GF-D8 (cell line): ENCODE measurements at regions not wholly inside any gene's neighbourhood (a gene's known extent, or its start where the extent isn't known, plus 50 kb on each side); places are given as distances from the start of the nearest gene placed in this dataset.

Experiments
- DNase-seq: peaks from one replicate; lab custom pipeline; 2025; lab: John Stamatoyannopoulos, UW

DNA sequence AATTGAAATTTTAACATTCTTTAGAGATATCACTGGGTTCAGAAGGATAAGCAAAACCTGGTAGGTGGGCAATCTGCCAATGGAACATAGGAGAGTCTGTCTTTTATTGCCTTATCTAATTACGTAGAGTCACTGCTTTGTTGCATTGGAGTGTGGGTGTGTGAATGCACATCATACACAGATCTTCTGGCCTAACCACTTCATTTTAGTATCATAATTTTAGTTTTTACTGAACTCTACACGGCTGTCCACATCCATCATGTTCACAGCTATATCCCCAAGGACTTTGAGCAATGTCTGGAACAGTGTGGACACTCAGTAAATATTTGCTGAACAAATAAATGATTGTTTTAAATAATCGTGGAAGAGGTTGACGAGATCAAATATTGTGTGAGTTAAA is 104.6 kb upstream of the AKIRIN2 start:
- DNase-seq, result no peak

DNA sequence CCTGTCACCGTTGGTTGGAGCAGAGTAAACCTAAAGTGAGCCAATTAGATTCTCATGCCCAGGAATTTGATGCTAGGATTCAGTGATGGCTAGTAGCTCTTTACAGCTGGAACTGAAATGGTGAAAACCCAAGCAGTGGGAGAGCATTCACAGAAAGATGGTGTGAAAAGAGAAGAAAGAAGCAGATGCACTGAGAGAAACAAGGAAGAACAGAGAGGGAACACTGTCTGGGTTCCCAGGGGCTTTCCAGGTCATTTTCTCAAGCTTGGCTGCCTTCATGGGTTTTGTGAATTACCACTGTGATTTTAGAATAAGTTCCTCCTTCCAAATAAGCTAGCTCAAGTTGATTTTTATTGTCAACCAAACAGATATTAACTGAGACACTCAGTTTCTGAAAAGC is 104.1 kb upstream of the AKIRIN2 start:
- no peak for DNase-seq

GRCh38 chr6:87803791-87804190 is 101.8 kb upstream of the AKIRIN2 start:
- DNase-seq, result no peak

- no peak for DNase-seq
Measured at GRCh38 chr6:87799651-87800050, 97.6 kb upstream of the AKIRIN2 start.

DNA sequence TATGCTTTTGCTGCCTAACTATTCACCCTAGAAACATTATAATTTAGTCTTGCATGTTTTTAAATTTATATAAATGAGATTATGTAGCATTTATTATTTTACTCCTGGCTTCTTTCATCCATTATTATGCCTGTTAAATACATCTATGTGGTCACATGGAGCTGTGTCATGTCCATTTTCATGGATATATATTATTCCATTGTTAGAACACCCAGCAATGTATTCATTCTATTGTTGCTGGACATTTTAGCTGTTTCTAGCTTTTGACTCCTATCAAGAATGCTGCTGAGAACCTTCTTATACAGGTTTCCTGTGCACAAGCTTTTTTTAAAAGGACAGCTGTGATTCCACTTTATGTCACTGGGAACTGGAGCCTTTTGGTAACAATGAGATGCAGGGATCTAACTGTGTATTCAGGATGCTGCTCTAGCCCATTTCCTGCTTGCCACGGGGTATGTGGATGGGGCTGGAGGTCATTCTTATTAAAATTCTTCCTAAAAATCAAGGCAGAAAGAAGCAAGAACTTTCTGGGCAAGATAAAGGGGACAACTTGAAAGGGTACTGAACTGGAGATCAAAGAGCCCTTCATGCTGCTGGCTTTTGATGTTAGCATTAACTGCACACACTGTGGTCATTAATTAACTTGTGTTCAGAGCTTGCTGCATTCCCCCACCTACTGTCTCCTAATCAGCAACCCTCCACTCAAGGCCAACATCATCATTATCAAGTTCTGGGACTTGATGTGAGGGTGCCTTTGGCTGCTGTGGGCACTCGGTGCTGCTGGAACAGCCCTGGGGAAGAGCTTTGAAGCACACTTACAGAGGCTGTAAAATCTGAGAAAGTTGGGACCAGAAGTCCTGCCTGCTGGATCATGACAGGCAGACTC is 96.6 kb upstream of the AKIRIN2 start:
- no peak for DNase-seq

DNA sequence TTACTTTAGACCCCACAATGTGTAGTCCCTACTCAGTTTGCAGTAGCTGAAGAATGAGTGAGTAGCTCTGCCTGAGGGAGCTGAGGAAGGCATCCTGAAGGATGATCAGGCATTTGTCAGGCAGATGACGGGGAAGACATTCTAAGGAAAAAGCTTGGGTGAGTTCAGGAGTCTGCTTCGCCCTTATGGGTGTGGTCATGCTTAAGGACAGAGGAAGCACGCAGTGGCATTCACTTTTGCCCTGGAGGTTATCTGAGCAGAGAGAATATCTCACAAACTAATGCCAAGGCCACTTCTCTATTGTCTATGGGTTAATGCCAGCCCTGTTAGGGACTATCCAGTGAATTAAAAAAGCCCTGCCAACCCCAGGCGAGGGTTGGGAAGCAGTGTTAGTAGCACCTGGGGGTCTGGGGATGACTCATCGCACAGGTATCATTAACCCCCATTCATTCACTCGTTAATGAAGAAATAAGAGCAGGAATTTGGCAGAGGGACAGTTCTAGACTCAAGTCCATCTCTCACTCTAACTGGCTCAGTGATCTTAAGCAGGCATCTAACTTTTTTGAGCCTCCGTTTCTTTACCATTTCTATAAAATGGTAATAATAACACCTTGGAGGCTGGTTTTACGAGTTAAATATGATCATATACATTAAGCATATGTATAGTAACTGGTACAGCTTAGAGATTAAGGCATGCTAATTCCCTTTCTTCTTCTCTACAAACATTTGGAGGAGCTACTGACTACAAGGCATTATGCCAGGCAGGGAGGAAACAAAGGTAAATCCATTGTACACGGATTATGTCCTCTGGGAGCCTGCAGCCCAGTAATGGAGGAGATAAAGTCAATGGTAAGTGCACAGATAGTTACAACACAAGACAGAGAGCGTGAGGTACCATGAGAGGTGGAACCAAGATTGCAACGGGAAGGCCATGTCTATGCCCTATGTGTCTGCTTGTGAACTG is 93.2 kb upstream of the AKIRIN2 start:
- DNase-seq, result no peak

DNA sequence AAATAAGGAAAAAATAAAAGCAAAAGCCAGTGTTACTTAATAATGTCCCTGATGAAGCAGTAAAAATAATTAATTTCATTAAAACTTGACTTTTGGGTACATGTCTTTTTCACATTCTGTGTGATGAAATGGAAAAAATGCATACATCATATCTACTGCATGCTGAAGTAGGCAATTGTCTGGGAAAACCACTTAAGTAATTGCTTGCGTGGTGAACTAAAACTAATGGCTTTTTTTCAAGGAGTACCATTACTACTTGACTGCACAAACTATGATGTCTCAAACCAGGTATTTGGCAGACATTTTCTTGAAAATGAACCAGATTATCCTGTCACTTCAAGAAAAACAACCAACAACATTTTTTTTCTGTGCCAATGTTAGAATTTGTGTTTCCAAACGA is 91.3 kb upstream of the AKIRIN2 start:
- DNase-seq, result no peak

DNA sequence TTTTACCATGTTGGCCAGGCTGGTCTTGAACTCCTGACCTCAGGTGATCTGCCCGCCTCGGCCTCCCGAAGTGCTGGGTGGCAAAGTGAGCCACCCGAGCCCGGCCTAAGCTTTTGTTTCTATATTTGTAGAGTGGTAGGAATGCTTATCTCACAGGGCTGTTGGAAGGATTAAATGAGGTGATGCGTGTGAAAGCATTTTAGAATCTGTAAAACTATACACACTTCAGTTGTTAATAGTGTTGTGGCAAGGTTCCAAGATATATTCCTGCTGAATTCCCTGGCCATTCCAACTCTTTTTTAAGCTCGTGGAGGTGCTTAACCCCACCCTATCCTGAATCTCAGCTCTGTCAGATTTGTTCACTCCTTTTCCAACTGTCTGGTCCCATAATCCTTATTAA is 89.9 kb upstream of the AKIRIN2 start:
- no peak for DNase-seq

- DNase-seq, result no peak
Measured at GRCh38 chr6:87791485-87791884, 89.5 kb upstream of the AKIRIN2 start.

DNA sequence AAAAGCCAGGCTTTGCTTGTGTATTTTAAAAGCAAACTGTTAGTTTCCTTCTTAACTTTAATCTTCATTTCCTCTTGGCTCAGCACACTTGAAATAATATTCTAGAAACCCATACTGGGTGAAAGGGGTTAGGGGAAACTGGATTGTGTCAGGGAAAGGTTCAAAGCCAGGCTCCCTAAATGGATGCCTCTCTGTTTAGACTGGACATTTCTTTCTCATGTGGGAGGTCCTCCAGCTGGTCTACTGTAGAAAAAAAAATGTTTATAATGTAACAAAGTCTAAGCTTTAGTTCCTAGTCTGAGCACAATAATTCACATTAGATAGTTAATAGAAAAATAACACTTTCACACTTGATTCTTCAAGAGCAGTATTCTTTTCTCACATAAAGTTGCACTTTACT is 89.0 kb upstream of the AKIRIN2 start:
- no peak for DNase-seq

GRCh38 chr6:87789900-87790290 is 87.9 kb upstream of the AKIRIN2 start:
- DNase-seq, result no peak

DNA sequence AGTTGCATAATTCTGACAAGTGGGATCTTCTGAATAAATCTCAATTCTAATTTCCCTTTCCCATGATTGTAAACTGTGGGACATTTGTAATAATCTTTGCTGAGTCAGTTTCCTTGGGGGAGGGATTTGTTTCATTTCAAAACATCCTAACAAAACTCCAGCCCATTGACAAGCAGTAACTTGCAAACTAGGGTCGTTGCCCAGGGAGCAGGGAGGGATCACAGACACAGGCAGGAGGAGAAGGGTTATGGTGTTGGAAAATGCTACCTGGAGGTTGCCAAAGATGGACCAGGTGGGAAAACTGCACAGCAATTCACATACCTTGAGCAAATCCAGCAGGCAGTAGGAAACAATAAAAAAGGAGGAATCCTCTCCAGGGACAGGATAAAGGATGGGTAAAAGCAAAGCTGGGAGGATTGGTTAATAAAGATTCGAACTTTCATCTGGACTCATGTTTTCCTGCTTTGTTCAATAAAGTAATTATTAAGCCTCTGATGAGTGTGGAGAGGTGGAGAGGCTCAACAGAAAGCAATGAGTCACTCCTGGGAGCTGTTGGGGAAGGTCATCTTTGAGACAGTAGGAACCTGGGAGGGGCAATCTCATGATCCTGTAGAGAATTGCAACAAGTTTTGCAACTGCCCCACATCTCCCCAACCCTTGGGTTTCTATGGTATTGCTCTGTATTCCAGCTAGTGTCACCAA is 87.3 kb upstream of the AKIRIN2 start:
- DNase-seq, result no peak

DNA sequence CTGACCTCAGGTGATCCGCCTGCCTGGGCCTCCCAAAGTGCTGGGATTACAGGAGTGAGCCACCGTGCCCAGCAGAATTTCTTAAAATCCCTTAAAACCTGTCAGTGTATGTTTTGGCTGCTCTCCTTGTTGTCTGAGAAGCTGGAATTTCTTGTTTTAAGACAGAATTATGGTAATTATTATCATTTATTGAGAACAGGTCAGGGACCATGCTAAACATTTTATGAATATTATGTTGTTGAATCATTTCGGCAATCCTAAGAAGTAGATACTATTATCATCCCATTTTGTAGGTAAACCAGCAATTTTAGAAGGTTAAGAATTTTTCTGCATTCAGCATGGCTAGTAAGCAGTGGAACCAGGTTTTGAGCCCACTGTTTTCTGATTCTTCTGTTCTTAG is 86.1 kb upstream of the AKIRIN2 start:
- no peak for DNase-seq

DNA sequence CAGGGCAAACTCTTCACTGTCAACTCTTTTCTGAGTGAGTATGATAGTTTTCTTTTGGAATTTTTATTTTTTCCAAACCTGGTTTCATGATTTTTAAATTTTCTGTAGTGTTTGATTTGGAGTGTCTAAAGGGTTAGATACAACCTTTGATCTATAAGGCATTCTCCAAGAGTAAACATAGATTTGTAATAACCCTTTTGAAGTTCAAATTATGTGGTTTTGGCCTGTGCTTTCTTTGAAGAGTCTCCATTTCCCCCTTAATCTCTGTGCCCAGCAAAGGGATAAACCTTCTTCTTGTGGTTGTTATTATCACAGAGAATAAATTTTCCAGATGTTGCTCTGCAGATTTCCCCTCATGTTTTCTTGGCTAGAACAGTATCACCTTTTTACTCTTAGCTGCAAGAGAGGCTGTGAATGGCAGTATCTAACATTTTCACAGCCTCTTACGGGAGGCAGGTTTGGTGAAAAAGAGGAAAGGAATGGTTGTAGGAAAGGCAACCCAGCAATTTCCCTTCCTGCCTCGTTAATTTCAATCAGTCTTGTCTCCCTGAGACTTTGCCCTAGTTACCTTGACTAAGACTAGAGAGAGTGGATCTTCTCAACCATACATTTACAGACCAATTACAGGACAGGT is 83.3 kb upstream of the AKIRIN2 start:
- no peak for DNase-seq

DNA sequence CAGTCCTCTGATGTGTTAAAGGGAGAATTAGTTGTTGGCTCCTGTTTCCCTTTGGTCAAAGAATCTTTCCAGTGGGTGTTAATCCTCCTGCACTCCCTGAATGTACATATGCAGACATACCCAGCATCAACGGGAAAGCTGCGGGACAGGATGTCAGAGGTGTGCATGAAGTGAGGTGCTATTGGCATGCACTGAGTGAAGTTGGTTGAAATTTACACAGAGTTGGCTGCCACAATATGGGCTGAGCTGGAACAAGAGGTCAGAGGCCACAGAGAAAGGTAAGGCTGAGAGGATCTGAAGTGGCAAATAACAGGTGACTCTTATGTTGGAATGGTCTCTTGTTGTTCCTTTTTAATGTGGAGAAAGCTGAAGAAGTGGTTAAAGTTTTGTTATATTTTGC is 82.7 kb upstream of the AKIRIN2 start:
- DNase-seq, result no peak

DNA sequence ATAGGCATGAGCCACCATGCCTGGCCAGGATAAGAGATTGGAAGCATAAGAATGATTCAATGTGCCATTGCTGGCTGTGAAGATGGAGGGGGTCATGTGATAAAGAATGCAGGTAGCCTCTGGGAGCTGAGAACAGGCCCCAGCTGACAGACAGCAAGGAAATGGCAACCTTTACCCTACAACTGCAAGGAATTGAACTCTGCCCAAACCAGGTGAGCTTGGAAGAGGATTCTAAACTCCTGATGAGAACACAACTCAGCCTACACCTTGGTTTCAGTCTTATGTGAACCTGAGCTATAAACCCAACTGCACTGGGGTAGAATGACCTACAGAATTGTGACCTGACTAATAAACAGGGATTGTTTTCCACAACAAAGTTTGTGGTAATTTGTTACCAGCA is 82.0 kb upstream of the AKIRIN2 start:
- no peak for DNase-seq

GRCh38 chr6:87779542-87779941 is 77.5 kb upstream of the AKIRIN2 start:
- DNase-seq, result no peak

GRCh38 chr6:87772597-87773530 is 70.8 kb upstream of the AKIRIN2 start:
- DNase-seq, result no peak

- DNase-seq, result no peak
Measured at GRCh38 chr6:87767478-87767877, 65.4 kb upstream of the AKIRIN2 start.

DNA sequence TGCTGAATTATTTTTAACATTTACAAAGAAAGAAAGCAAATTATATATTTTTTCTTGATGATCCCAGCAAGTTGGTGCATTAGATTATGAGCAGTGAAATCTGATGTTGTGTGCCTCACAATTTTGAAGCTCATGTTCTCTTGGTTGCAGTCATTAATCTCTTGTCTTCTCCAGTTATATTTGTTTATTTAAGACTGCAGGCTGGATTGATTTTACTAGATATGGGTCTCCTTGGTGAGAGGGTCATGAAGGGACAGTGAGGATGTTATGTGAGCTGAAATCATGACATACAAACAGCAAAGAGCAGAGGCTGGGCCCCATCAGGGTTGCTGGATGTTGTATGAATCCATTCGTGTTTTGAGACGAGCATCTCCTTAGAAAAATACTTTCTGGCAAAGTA is 64.2 kb upstream of the AKIRIN2 start:
- DNase-seq, result no peak

GRCh38 chr6:87763901-87764300 is 61.9 kb upstream of the AKIRIN2 start:
- DNase-seq, result no peak
